Stimulated activated CD4-positive, alpha-beta T cell treated with anti-CD3 and anti-CD28 coated beads, Interleukin-1b, Interleukin-23, amount 100 ng/mL, for 4 hours (primary cell): ENCODE measurements at regions not wholly inside any gene's neighbourhood (a gene's known extent, or its start where the extent isn't known, plus 50 kb on each side); places are given as distances from the start of the nearest gene placed in this dataset.
"Not testable (repeated sequence)": the region's sequence is repeated elsewhere in the genome, so short reads cannot be mapped to it uniquely, and the experiment has no call there.

Source experiments
- DNase-seq, 2 donors: peaks; one replicate each; pipeline ENCODE4 v3.0.0-alpha.2; 2020; ENCODE audit warnings: low read depth in 2 of 2

- DNase-seq: not testable (repeated sequence)
These were observed 61.3 kb downstream of the SYF2 start for GRCh38 chr1:25171013-25171412.

- no peak for DNase-seq
These were observed 61.9 kb downstream of the SYF2 start for GRCh38 chr1:25170439-25170838.

- no peak for DNase-seq
These were observed 62.7 kb downstream of the SYF2 start for GRCh38 chr1:25169610-25170009.

GRCh38 chr1:25169168-25169567, 63.1 kb downstream of the SYF2 start:
- DNase-seq: no peak

GRCh38 chr1:25168193-25169071, 63.9 kb downstream of the SYF2 start:
- DNase-seq: no peak

GRCh38 chr1:25167269-25168192, 64.8 kb downstream of the SYF2 start:
- DNase-seq: no peak

GRCh38 chr1:25166847-25167246, 65.5 kb downstream of the SYF2 start:
- no peak for DNase-seq

GRCh38 chr1:25163986-25164385, 68.3 kb downstream of the SYF2 start:
- DNase-seq: no peak

GRCh38 chr1:25161981-25162380, 70.3 kb downstream of the SYF2 start:
- DNase-seq: no peak

GRCh38 chr1:25157846-25158245, 74.5 kb downstream of the SYF2 start:
- DNase-seq: no peak

GRCh38 chr1:25150985-25151495, 81.3 kb downstream of the SYF2 start:
- DNase-seq: no peak

GRCh38 chr1:25148673-25149300, 83.5 kb downstream of the SYF2 start:
- peak in 1 of 2 donors; percentile 15 for DNase-seq

GRCh38 chr1:25146451-25146855, 85.8 kb downstream of the SYF2 start:
- no peak for DNase-seq

- no peak for DNase-seq
These were observed 86.4 kb downstream of the SYF2 start for GRCh38 chr1:25145775-25146393.

GRCh38 chr1:25140073-25140797, 92.1 kb downstream of the SYF2 start:
- no peak for DNase-seq

- no peak for DNase-seq
These were observed 94.5 kb downstream of the SYF2 start for GRCh38 chr1:25137521-25138395.

- DNase-seq: no peak
These were observed 95.2 kb downstream of the SYF2 start for GRCh38 chr1:25137106-25137505.

- DNase-seq: no peak
These were observed 96.4 kb downstream of the SYF2 start for GRCh38 chr1:25135909-25136308.

- no peak for DNase-seq
These were observed 97.4 kb downstream of the SYF2 start for GRCh38 chr1:25134801-25135461.
